Chondrocyte (in vitro differentiated cells): ENCODE measurements at regions not wholly inside any gene's neighbourhood (a gene's known extent, or its start where the extent isn't known, plus 50 kb on each side); places are given as distances from the start of the nearest gene placed in this dataset.

ENCODE experiments used
- DNase-seq: peaks from one replicate; pipeline ENCODE4 v3.0.0; 2021; ENCODE audit warnings: mixed read lengths, low spot score
- H3K27ac Mint-ChIP-seq: one replicate; pipeline ENCODE4 v1.8.0; 2021; ENCODE audit warnings: mild to moderate bottlenecking, moderate library complexity, mixed read lengths; ENCODE audit not compliant: unreplicated experiment
- H3K27me3 Mint-ChIP-seq: 2 replicates; pipeline ENCODE4 v1.8.0; 2021; ENCODE audit warnings: low read depth, mixed read lengths
- H3K36me3 Mint-ChIP-seq: 2 replicates; pipeline ENCODE4 v1.8.0; 2021; ENCODE audit warnings: low read depth, mixed read lengths
- H3K4me1 Mint-ChIP-seq: 2 replicates; pipeline ENCODE4 v1.8.0; 2021; ENCODE audit warnings: low read depth, mild to moderate bottlenecking, mixed read lengths
- H3K4me3 Mint-ChIP-seq: one replicate; pipeline ENCODE4 v1.8.0; 2021; ENCODE audit warnings: mild to moderate bottlenecking, moderate library complexity, mixed read lengths; ENCODE audit not compliant: unreplicated experiment
- H3K9me3 Mint-ChIP-seq: 2 replicates; pipeline ENCODE4 v1.8.0; 2021; ENCODE audit warnings: low read depth, mixed read lengths
- TF ChIP-seq, protein P1 (sequence below): fragments of 200-600 bp; sonication (generic); IDR thresholded peaks from 2 replicates; pipeline ENCODE4 v1.5.0; 2021; ENCODE audit warnings: antibody characterized with exemption, mild to moderate bottlenecking, moderate library complexity

DNA sequence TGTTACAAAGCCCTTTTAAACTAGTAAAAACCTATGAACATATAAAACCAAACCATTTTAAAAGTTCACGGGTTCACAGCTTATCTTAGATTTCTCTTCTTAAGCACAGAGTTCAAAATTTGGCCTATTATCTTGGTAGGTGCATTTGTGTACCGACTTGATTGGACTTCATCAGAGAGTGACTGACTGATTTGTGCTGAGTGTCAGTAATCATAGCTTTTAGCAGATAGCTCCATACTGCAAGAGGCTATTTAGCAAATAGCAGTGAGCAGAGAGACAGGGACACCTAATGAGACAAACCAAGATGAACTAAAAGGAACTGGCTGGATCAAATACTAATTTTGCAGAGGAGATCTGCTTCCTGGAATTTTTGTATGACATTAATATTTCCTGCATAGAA lies 274.5 kb downstream of the PRR16 start:
- Mint-ChIP-seq H3K4me1 (peaks cover 4% of the 10 kb centered on the region), H3K27me3 (peaks cover 7% of the 10 kb centered on the region), H3K4me3 (no peak overlapping the region), H3K27ac (no peak overlapping the region), H3K9me3 (no peaks in the 10 kb centered on the region), H3K36me3 (no peaks in the 10 kb centered on the region)
- TF ChIP-seq, protein P1, sequence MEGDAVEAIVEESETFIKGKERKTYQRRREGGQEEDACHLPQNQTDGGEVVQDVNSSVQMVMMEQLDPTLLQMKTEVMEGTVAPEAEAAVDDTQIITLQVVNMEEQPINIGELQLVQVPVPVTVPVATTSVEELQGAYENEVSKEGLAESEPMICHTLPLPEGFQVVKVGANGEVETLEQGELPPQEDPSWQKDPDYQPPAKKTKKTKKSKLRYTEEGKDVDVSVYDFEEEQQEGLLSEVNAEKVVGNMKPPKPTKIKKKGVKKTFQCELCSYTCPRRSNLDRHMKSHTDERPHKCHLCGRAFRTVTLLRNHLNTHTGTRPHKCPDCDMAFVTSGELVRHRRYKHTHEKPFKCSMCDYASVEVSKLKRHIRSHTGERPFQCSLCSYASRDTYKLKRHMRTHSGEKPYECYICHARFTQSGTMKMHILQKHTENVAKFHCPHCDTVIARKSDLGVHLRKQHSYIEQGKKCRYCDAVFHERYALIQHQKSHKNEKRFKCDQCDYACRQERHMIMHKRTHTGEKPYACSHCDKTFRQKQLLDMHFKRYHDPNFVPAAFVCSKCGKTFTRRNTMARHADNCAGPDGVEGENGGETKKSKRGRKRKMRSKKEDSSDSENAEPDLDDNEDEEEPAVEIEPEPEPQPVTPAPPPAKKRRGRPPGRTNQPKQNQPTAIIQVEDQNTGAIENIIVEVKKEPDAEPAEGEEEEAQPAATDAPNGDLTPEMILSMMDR, result no peak
- DNase-seq, result no peak

DNA sequence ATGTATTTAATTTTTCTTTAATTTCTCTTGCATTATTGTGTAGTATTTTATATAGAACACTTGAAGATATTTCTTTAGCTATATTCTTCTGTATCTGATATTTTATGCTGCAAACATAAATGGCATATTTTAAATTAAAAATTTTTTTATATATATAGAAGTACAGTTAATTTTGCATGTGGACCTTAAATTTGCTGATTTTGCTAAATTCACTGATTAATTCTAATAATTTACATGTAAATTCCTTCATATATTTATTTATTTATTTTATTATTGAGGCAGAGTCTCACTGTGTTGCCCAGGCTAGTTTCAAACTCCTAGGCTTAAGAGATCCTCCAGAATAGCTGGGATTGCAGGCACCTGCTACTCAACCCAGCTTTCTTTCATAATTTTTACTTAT lies 276.9 kb downstream of the PRR16 start:
- TF ChIP-seq, protein P1, result no peak
- Mint-ChIP-seq H3K9me3 (no peaks in the 10 kb centered on the region), H3K27ac (no peak overlapping the region), H3K4me3 (no peak overlapping the region), H3K4me1 (no peaks in the 10 kb centered on the region), H3K27me3 (peaks cover 10% of the 10 kb centered on the region), H3K36me3 (no peaks in the 10 kb centered on the region)
- no peak for DNase-seq

DNA sequence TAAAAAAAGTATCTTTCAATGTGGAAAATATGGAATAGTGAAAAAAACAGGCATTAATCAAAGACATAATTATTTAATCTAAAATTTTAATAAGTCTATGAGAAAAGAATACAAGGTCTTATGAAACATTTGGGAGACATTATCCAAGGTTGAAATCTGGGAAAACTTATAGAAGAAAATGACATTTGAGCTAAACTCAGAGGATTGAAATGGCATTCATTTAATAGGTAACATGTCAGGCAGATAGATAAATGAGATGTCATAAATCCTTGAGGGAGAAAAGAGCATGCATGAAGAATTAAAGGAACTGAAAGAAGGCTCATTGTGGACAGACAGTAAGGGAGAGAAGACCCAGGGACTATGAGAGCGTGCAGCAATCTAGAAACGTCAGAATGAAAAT lies 284.4 kb downstream of the PRR16 start:
- Mint-ChIP-seq H3K4me3 (no peak overlapping the region), H3K27ac (no peak overlapping the region), H3K4me1 (no peaks in the 10 kb centered on the region), H3K9me3 (no peaks in the 10 kb centered on the region), H3K27me3 (peaks cover 6% of the 10 kb centered on the region), H3K36me3 (no peaks in the 10 kb centered on the region)
- DNase-seq, result no peak
- TF ChIP-seq, protein P1, result no peak

DNA sequence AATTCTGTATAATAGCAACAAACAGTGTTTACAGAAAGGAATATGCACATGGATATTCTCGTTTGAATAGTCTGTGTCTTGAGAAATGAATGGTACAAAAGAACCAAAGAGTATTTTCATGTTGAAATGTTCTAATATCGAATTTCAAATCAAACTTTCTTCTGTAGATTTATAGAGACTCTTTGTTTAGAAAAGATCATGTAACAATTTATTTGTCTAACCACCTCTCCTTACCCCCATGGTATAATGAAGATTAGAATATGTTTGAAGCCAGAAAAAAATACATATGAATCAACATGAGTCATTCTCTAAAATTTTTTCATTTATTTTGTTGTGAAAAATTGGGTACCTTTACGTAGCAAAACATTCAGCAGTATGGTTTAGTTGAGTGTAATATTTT lies 285.6 kb downstream of the PRR16 start:
- no peak for DNase-seq
- Mint-ChIP-seq H3K4me3 (no peak overlapping the region), H3K36me3 (no peaks in the 10 kb centered on the region), H3K4me1 (no peaks in the 10 kb centered on the region), H3K9me3 (no peaks in the 10 kb centered on the region), H3K27me3 (peaks cover 6% of the 10 kb centered on the region), H3K27ac (no peak overlapping the region)
- TF ChIP-seq, protein P1, result no peak

DNA sequence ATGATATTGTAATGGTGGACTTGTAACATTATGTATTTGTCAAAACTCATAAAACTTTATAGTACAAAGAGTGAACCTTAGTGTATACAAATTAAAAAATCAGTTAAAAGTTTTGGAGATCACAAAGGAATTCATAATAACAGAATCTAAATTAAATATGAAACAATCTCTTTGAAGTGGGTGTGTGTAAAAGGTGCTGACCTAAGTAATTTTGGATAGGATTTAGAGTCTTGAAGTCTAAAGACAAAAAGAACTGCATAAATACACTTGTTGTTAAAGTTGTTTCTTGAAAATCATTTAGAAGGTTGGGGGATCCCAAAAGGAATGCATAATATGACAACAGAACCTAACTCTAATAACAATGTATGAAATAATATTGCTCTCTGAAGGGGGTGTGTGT lies 295.5 kb downstream of the PRR16 start:
- no peak for DNase-seq
- TF ChIP-seq, protein P1, result no peak
- H3K4me1 Mint-ChIP-seq, result no peaks in the 10 kb centered on the region
- peaks cover 24% of the 10 kb centered on the region for H3K9me3 Mint-ChIP-seq
- no peak overlapping the region for H3K4me3 Mint-ChIP-seq
- H3K27me3 Mint-ChIP-seq, result no peaks in the 10 kb centered on the region
- H3K36me3 Mint-ChIP-seq, result peaks cover 2% of the 10 kb centered on the region
- H3K27ac Mint-ChIP-seq, result no peak overlapping the region
